GM21529 (cell line): ENCODE measurements at regions not wholly inside any gene's neighbourhood (a gene's known extent, or its start where the extent isn't known, plus 50 kb on each side); places are given as distances from the start of the nearest gene placed in this dataset.

Source experiments
- ATAC-seq: cut with Tn5 transposase; IDR thresholded peaks from one replicate; pipeline ENCODE4 v1.9.1; 2021; ENCODE audit not compliant: unreplicated experiment

- no peak for ATAC-seq
Measured at GRCh38 chrX:121987835-121988234, 940.4 kb downstream of the GLUD2 start.

- no peak for ATAC-seq
Measured at GRCh38 chrX:122004127-122004526, 956.7 kb downstream of the GLUD2 start.

- ATAC-seq = no peak
Measured at GRCh38 chrX:122026665-122027064, 979.3 kb downstream of the GLUD2 start.

- no peak for ATAC-seq
Measured at GRCh38 chrX:122046226-122046625, 998.8 kb downstream of the GLUD2 start.

DNA sequence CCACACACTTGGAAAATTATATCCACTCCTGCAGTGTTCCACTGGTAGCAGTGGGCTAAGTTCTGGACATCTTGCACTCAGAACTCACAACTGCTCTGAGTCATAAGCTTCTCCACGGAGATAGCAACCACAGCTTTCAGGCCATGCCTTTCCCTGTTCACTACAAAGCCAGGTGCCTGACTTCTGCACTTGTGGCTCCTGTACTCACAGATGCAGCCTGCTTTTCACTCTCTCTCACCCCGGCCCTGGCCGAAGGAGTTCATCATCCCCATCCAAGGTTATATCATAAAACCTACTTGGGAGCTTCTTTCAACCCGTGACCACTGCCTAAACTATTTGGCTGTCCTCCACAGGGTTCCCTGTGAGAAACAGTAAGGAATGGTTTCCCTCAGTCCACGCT lies 999.4 kb downstream of the GLUD2 start:
- no peak for ATAC-seq

DNA sequence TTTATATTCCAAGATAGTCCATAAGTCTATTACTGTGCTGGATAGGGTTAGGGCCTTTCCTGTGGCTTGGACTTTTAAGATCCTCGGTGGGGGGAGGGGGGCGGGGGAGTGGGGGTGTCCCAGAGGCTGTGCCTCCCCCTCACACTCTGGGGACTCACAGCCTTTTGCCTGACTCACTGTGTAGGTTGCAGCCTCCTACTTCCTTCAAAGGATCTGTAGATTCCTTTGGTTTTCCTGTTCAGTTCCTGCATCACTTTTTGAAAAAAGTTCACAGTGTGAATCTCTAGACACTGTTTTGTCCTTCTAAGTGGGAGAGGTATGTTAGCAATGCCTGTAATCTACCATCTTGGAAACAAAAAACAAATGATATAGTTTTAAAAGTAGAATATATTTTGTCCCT lies 999.9 kb downstream of the GLUD2 start:
- ATAC-seq = no peak

DNA sequence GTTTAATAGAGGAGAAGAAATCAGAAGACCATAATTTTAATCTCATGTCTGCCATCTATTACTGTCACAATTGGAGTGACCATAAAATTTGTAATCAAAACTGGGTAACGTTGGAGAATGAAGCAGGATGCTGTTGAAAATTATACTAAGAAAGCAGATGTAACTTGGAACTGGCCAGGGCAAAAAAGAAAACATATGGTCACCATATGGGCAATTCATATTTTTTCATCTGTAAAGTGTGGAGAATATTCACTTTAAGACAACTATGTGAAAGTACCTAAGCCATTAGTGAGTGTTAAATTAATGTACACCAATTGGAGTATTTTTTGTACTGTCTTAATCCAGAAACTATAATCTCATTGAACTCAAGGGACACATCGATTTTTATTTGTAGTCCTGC lies 1008.0 kb downstream of the GLUD2 start:
- ATAC-seq = no peak

DNA sequence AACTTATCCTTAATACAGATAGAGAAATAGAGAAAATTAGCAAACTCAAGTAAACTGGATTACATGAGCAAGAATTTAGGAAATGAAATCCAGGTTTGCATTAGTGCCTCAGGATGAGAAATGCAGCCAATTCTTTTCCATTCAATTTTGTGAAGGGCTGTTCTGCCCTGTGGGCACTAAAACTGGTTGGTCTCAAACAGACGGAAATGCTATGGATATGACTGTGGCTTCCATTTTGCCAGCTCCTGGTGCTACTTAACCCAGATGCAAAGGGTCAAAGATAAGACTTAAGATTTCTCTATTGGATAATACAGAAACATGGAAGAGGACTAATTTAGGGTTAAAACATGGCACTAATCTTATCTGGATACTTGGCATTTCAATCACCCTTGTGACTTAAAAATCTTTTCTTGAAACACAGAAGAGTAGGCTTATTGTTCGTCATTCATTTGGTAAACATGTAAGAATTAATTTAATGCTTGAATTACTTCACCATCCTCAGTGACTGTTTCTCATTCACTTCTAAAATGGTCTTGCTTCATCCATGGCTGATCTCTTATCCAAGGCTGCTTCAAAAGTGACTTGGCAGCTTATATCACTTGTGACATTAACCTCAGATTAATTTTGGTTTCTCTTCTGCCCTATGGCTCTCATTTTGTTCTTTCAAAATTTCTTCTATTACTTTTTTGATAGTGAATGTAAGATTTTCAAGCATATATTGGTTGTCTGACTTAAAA lies 1008.7 kb downstream of the GLUD2 start:
- no peak for ATAC-seq

DNA sequence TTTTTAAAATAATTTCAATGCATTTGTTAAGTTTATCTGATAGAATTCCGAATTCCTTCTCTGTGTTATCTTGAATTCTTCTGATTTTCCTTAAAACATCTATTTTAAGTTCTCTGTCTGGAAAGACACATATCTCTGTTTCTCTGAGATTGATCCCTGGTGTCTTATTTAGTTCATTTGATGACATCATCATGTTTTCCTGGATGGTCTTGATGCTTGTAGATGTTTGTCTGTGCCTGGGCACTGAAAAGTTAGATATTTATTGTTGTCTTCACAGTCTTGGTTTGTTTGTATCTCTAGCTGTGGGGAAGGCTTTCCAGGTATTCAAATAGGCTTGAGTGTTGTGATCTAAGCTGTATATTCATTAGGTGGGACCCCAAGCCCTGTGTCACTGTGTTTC lies 1028.8 kb downstream of the GLUD2 start:
- no peak for ATAC-seq

GRCh38 chrX:122078079-122078478 lies 1030.7 kb downstream of the GLUD2 start:
- no peak for ATAC-seq

GRCh38 chrX:122087341-122087740 lies 1039.9 kb downstream of the GLUD2 start:
- no peak for ATAC-seq

DNA sequence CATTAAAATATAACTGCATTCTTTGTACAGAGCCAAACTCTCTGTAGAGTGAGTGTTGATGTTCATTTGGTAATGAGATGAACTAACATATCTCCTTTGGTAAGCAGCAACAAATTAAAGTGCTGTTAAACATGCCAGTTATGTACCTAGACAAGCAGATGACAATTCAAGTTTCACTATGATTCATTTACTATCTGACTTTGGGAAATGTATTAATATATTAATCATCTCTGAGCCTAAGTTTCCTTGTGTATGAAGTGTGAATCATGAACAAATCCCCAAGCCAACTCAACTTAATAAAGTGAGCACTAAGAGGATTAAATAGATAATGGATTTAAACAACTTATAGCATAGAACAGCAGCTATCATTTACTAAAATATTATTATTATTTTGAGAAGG lies 1044.2 kb downstream of the GLUD2 start:
- no peak for ATAC-seq

GRCh38 chrX:122092360-122092759 lies 1045.0 kb downstream of the GLUD2 start:
- ATAC-seq = no peak

DNA sequence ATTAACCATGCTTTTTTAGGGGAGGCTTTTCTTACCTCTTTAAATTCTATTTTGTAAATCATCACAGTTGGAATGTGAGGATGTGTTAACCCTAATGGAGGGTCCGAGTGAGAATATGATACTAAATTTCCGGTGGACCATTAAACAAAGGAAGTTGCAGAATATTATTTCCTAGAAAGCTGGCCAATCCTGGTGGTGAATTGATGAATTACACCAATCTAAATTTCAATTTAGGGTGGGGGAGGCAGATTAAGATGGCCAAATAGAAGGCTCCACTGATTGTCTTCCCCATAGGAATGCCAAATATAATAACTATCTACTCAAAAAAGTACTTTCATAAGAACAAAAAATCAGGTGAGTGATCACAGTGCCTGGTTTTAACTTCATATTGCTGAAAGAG lies 1045.6 kb downstream of the GLUD2 start:
- no peak for ATAC-seq

GRCh38 chrX:122094611-122095010 lies 1047.2 kb downstream of the GLUD2 start:
- no peak for ATAC-seq

- ATAC-seq = no peak
Measured at GRCh38 chrX:122113376-122113775, 1066.0 kb downstream of the GLUD2 start.

DNA sequence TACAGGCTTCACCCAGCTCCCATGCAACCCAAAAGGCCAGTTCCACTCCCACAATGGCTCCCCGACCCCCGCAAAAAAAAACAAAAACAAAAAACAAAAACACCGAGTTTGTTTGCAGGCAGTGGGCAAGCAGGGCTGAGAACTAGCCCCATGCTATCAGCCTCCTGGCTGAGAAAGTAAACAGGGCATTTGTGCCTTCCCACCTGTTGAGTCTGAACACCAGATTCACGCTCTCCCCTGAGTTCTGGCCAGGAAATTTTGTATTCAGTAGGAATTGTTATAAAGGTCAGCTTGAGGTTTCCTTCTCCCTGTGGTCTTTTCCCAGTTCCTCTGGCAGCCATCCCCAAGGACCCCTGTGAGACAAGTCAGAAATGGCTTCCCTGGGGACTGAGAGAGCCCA lies 1066.5 kb downstream of the GLUD2 start:
- no peak for ATAC-seq

- no peak for ATAC-seq
Measured at GRCh38 chrX:122115604-122116003, 1068.2 kb downstream of the GLUD2 start.

DNA sequence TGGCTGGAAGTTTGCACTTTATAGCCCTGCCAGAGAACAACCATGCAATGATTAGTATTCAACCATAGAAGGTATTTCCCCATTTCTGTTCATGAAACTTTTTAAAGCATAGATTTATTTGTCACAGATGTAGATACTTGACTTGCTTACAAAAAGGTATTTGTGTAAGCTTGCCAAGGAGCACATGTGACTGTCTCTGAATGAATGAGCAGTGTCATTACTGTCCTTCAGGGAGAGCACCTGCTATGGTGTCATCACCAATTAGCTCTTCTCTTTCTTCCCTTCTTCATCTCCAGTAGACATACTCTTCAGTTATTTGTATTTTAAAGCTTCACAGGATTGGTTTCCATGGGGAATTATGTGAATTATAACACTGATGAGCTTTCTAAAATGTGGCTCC lies 1064.7 kb upstream of the GRIA3 start:
- no peak for ATAC-seq

GRCh38 chrX:122122274-122122673 lies 1061.8 kb upstream of the GRIA3 start:
- no peak for ATAC-seq

- no peak for ATAC-seq
Measured at GRCh38 chrX:122133478-122133877, 1050.6 kb upstream of the GRIA3 start.

DNA sequence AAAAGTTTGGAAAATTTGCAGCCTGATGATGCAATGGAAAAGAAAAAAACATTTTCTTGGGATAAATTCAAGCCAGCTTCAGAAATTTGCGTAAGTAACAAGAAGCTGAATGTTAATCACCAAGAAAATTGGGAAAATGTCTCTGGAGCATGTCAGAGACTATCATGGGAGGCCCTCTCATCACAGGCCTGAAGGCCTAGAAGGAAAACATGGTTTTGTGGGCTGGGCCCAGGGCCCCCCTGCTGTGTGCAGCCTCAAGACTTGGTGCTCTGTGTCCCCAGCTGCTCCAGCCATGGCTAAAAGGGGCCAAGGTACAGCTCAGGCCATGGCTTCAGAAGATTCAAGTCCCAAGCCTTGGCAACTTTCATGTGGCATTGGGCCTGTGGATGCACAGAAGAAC lies 1049.8 kb upstream of the GRIA3 start:
- ATAC-seq = no peak

- no peak for ATAC-seq
Measured at GRCh38 chrX:122135070-122135469, 1049.0 kb upstream of the GRIA3 start.
